ENCODE measurements at regions not wholly inside any gene's neighbourhood (a gene's known extent, or its start where the extent isn't known, plus 50 kb on each side); places are given as distances from the start of the nearest gene placed in this dataset.
"Not testable (repeated sequence)": the region's sequence is repeated elsewhere in the genome, so short reads cannot be mapped to it uniquely, and the experiment has no call there.

GRCh38 chr7:6989968-6990367 lies 163.9 kb upstream of the CCZ1B start:
- not testable (repeated sequence) for DNase-seq (ENCODE audit: low read depth in 3 of 3)

- DNase-seq (ENCODE audit: low read depth in 3 of 3), result not testable (repeated sequence)
Observed at GRCh38 chr7:6990426-6991152, 164.5 kb upstream of the CCZ1B start.

GRCh38 chr7:6991169-6991611 lies 165.1 kb upstream of the CCZ1B start:
- peak; percentile 8 to 27 (median 27) for DNase-seq (ENCODE audit: low read depth in 3 of 3)

GRCh38 chr7:6991686-6992085 lies 165.6 kb upstream of the CCZ1B start:
- DNase-seq (ENCODE audit: low read depth in 3 of 3), result not testable (repeated sequence)

- DNase-seq (ENCODE audit: low read depth in 3 of 3), result not testable (repeated sequence)
Observed at GRCh38 chr7:6992133-6992532, 166.1 kb upstream of the CCZ1B start.

- not testable (repeated sequence) for DNase-seq (ENCODE audit: low read depth in 3 of 3)
Observed at GRCh38 chr7:6995026-6995425, 169.0 kb upstream of the CCZ1B start.

GRCh38 chr7:6995493-6996289 lies 169.6 kb upstream of the CCZ1B start:
- not testable (repeated sequence) for DNase-seq (ENCODE audit: low read depth in 3 of 3)

- DNase-seq (ENCODE audit: low read depth in 3 of 3), result not testable (repeated sequence)
Observed at GRCh38 chr7:6999067-6999666, 173.1 kb upstream of the CCZ1B start.

GRCh38 chr7:7002418-7003062 lies 176.5 kb upstream of the CCZ1B start:
- DNase-seq (ENCODE audit: low read depth in 3 of 3), result no peak

- no peak for DNase-seq (ENCODE audit: low read depth in 3 of 3)
Observed at GRCh38 chr7:7005303-7005702, 177.0 kb upstream of the C1GALT1 start.

GRCh38 chr7:7005949-7006348 lies 176.4 kb upstream of the C1GALT1 start:
- DNase-seq (ENCODE audit: low read depth in 3 of 3), result not testable (repeated sequence)

GRCh38 chr7:7011241-7011640 lies 171.1 kb upstream of the C1GALT1 start:
- not testable (repeated sequence) for DNase-seq (ENCODE audit: low read depth in 3 of 3)

- DNase-seq (ENCODE audit: low read depth in 3 of 3), result not testable (repeated sequence)
Observed at GRCh38 chr7:7011751-7012150, 170.6 kb upstream of the C1GALT1 start.

- DNase-seq (ENCODE audit: low read depth in 3 of 3), result no peak
Observed at GRCh38 chr7:7014827-7015595, 167.3 kb upstream of the C1GALT1 start.

GRCh38 chr7:7017707-7018280 lies 164.6 kb upstream of the C1GALT1 start:
- no peak for DNase-seq (ENCODE audit: low read depth in 3 of 3)

- no peak for DNase-seq (ENCODE audit: low read depth in 3 of 3)
Observed at GRCh38 chr7:7018290-7018689, 164.1 kb upstream of the C1GALT1 start.

GRCh38 chr7:7032221-7032620 lies 150.1 kb upstream of the C1GALT1 start:
- no peak for DNase-seq (ENCODE audit: low read depth in 3 of 3)

GRCh38 chr7:7035851-7036250 lies 146.5 kb upstream of the C1GALT1 start:
- no peak for DNase-seq (ENCODE audit: low read depth in 3 of 3)

- not testable (repeated sequence) for DNase-seq (ENCODE audit: low read depth in 3 of 3)
Observed at GRCh38 chr7:7042286-7042893, 140.0 kb upstream of the C1GALT1 start.

- DNase-seq (ENCODE audit: low read depth in 3 of 3), result no peak
Observed at GRCh38 chr7:7044806-7045205, 137.5 kb upstream of the C1GALT1 start.

Measured in stimulated activated CD4-positive, alpha-beta T cell treated with anti-CD3 and anti-CD28 coated beads, TNF-alpha, amount 100 ng/mL, for 48 hours (primary cell).